ENCODE measurements at regions not wholly inside any gene's neighbourhood (a gene's known extent, or its start where the extent isn't known, plus 50 kb on each side); places are given as distances from the start of the nearest gene placed in this dataset.

- TF ChIP-seq, protein P1, sequence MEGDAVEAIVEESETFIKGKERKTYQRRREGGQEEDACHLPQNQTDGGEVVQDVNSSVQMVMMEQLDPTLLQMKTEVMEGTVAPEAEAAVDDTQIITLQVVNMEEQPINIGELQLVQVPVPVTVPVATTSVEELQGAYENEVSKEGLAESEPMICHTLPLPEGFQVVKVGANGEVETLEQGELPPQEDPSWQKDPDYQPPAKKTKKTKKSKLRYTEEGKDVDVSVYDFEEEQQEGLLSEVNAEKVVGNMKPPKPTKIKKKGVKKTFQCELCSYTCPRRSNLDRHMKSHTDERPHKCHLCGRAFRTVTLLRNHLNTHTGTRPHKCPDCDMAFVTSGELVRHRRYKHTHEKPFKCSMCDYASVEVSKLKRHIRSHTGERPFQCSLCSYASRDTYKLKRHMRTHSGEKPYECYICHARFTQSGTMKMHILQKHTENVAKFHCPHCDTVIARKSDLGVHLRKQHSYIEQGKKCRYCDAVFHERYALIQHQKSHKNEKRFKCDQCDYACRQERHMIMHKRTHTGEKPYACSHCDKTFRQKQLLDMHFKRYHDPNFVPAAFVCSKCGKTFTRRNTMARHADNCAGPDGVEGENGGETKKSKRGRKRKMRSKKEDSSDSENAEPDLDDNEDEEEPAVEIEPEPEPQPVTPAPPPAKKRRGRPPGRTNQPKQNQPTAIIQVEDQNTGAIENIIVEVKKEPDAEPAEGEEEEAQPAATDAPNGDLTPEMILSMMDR (IDR thresholded peaks at IDR 0.05), result no peak
- TF ChIP-seq POLR2A (IDR thresholded peaks at IDR 0.05), result no peak
Observed at GRCh38 chr18:42532119-42532518, 577.1 kb downstream of the PIK3C3 start.

All from heart left ventricle (tissue), 13 donors.